ENCODE measurements at regions not wholly inside any gene's neighbourhood (a gene's known extent, or its start where the extent isn't known, plus 50 kb on each side); places are given as distances from the start of the nearest gene placed in this dataset.

- no peak overlapping the region for H3K4me2 ChIP-seq (ENCODE audit: insufficient read depth, low read length, poor library complexity, severe bottlenecking)
- no peak overlapping the region for H2AK5ac ChIP-seq (ENCODE audit: low read depth, low read length)
- no peak overlapping the region for H3K23ac ChIP-seq (ENCODE audit: low read depth, low read length, poor library complexity)
- H4K91ac ChIP-seq (ENCODE audit: low read depth, low read length, poor library complexity) = no peak overlapping the region
- H3K4ac ChIP-seq (ENCODE audit: low read length) = no peak overlapping the region
- H3K27ac ChIP-seq (replicated peaks; ENCODE audit: low read length) = no peak overlapping the region
- H3K79me1 ChIP-seq (ENCODE audit: low read depth, low read length) = no peaks in the 10 kb centered on the region
- no peak overlapping the region for H2BK120ac ChIP-seq (ENCODE audit: low read depth, low read length)
- no peaks in the 10 kb centered on the region for H3K9me3 ChIP-seq (replicated peaks in 1 of 2; ENCODE audit: control insufficient read depth in 2 of 2, insufficient read depth in 1 of 2, low read depth in 1 of 2, low read length in 2 of 2)
- no peaks in the 10 kb centered on the region for H3K4me1 ChIP-seq (ENCODE audit: control insufficient read depth in 2 of 2, insufficient read depth in 1 of 2, low read depth in 1 of 2, low read length in 2 of 2)
- no peaks in the 10 kb centered on the region for H3K36me3 ChIP-seq (replicated peaks in 1 of 2; ENCODE audit: control insufficient read depth in 2 of 2, insufficient read depth in 2 of 2, low read length in 2 of 2)
- no peak overlapping the region for H2BK5ac ChIP-seq (ENCODE audit: low read length)
- DNase-seq (ENCODE audit: low spot score) = no peak
- no peak overlapping the region for H2BK15ac ChIP-seq (ENCODE audit: low read length)
- H3K14ac ChIP-seq (ENCODE audit: low read length) = no peak overlapping the region
- no peak overlapping the region for H3K4me3 ChIP-seq (ENCODE audit: low read length in 2 of 2)
- no peak overlapping the region for H3K18ac ChIP-seq (ENCODE audit: low read length)
- no peak overlapping the region for H4K8ac ChIP-seq (ENCODE audit: low read depth, low read length)
- H3K9ac ChIP-seq (ENCODE audit: low read depth, low read length, poor library complexity) = no peak overlapping the region
- no peaks in the 10 kb centered on the region for H3K27me3 ChIP-seq (ENCODE audit: control insufficient read depth in 3 of 3, insufficient read depth in 3 of 3, low read depth in 1 of 3, low read length in 3 of 3)
- no peak overlapping the region for H2BK12ac ChIP-seq (ENCODE audit: low read length)
- no peak overlapping the region for H2AFZ ChIP-seq (ENCODE audit: low read length)
- WGBS, 2 donors (ENCODE audit: extremely low coverage in 2 of 2, insufficient read length in 2 of 2, insufficient replicate concordance in 1 of 2) = no CpG with 5 or more reads among the region's 1 CpG
Observed at GRCh38 chr5:86814315-86814714, 196.6 kb downstream of the COX7C start.

DNA sequence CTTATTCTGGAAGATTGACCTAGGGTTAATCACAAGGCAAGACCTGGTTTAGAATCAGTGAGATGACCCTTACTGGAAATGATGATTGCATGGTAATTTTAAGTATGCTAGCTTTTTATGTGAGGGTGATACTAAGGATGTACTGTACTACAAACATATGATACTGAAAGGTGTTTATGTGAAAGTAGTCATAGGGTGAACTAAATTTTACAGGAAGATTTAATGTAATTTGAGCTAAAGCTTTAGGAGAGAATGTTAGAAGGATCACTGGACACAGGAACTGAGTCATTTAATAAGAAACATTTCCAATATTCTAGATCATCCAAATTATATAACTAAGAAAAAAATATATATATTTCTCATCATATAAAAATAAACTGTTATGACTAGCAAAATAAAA lies 197.2 kb downstream of the COX7C start:
- no peak overlapping the region for H2BK120ac ChIP-seq (ENCODE audit: low read depth, low read length)
- H3K9ac ChIP-seq (ENCODE audit: low read depth, low read length, poor library complexity) = no peak overlapping the region
- no peak overlapping the region for H4K8ac ChIP-seq (ENCODE audit: low read depth, low read length)
- no peak overlapping the region for H3K27ac ChIP-seq (replicated peaks; ENCODE audit: low read length)
- no peaks in the 10 kb centered on the region for H3K9me3 ChIP-seq (replicated peaks in 1 of 2; ENCODE audit: control insufficient read depth in 2 of 2, insufficient read depth in 1 of 2, low read depth in 1 of 2, low read length in 2 of 2)
- H3K18ac ChIP-seq (ENCODE audit: low read length) = no peak overlapping the region
- no peak overlapping the region for H2AK5ac ChIP-seq (ENCODE audit: low read depth, low read length)
- H2AFZ ChIP-seq (ENCODE audit: low read length) = no peak overlapping the region
- no peak overlapping the region for H3K4me3 ChIP-seq (ENCODE audit: low read length in 2 of 2)
- no peak overlapping the region for H3K14ac ChIP-seq (ENCODE audit: low read length)
- no peak overlapping the region for H3K4ac ChIP-seq (ENCODE audit: low read length)
- no peak overlapping the region for H4K91ac ChIP-seq (ENCODE audit: low read depth, low read length, poor library complexity)
- no peak overlapping the region for H3K4me2 ChIP-seq (ENCODE audit: insufficient read depth, low read length, poor library complexity, severe bottlenecking)
- H2BK12ac ChIP-seq (ENCODE audit: low read length) = no peak overlapping the region
- no peak for DNase-seq (ENCODE audit: low spot score)
- no peaks in the 10 kb centered on the region for H3K27me3 ChIP-seq (ENCODE audit: control insufficient read depth in 3 of 3, insufficient read depth in 3 of 3, low read depth in 1 of 3, low read length in 3 of 3)
- no peaks in the 10 kb centered on the region for H3K79me1 ChIP-seq (ENCODE audit: low read depth, low read length)
- no peaks in the 10 kb centered on the region for H3K36me3 ChIP-seq (replicated peaks in 1 of 2; ENCODE audit: control insufficient read depth in 2 of 2, insufficient read depth in 2 of 2, low read length in 2 of 2)
- no peak overlapping the region for H2BK5ac ChIP-seq (ENCODE audit: low read length)
- no peak overlapping the region for H3K23ac ChIP-seq (ENCODE audit: low read depth, low read length, poor library complexity)
- no peak overlapping the region for H2BK15ac ChIP-seq (ENCODE audit: low read length)
- no peaks in the 10 kb centered on the region for H3K4me1 ChIP-seq (ENCODE audit: control insufficient read depth in 2 of 2, insufficient read depth in 1 of 2, low read depth in 1 of 2, low read length in 2 of 2)

DNA sequence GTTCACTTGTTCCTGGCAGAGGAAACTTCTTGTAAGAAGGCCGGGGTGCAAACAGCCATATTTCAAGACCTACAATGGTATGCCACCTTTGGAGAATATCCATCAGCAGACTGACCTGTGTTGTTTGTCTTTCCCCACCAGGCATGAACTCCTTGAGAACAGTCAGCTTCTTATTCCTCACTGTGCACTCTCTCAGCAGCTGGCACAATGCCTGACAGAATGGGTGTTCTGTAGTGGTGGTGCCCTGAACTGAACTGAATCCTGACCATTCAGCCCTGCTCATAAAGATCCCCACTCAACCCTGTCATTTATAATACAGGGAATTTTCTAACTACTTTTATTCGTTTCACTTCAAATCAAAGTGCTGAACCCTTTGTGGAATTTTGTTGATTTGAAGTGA lies 206.9 kb downstream of the COX7C start:
- Histone ChIP-seq H2AFZ (ENCODE audit: low read length) (no peak overlapping the region), H4K8ac (ENCODE audit: low read depth, low read length) (no peak overlapping the region), H4K91ac (ENCODE audit: low read depth, low read length, poor library complexity) (no peak overlapping the region), H3K18ac (ENCODE audit: low read length) (no peak overlapping the region), H3K4me3 (ENCODE audit: low read length in 2 of 2) (no peak overlapping the region), H3K9me3 (replicated peaks in 1 of 2; ENCODE audit: control insufficient read depth in 2 of 2, insufficient read depth in 1 of 2, low read depth in 1 of 2, low read length in 2 of 2) (no peaks in the 10 kb centered on the region), H3K27ac (replicated peaks; ENCODE audit: low read length) (no peak overlapping the region), H3K27me3 (ENCODE audit: control insufficient read depth in 3 of 3, insufficient read depth in 3 of 3, low read depth in 1 of 3, low read length in 3 of 3) (no peaks in the 10 kb centered on the region), H2BK5ac (ENCODE audit: low read length) (no peak overlapping the region), H3K4me1 (ENCODE audit: control insufficient read depth in 2 of 2, insufficient read depth in 1 of 2, low read depth in 1 of 2, low read length in 2 of 2) (no peaks in the 10 kb centered on the region), H2AK5ac (ENCODE audit: low read depth, low read length) (no peak overlapping the region), H3K9ac (ENCODE audit: low read depth, low read length, poor library complexity) (no peak overlapping the region), H3K79me1 (ENCODE audit: low read depth, low read length) (no peaks in the 10 kb centered on the region), H3K36me3 (replicated peaks in 1 of 2; ENCODE audit: control insufficient read depth in 2 of 2, insufficient read depth in 2 of 2, low read length in 2 of 2) (no peaks in the 10 kb centered on the region), H3K4me2 (ENCODE audit: insufficient read depth, low read length, poor library complexity, severe bottlenecking) (no peak overlapping the region), H2BK15ac (ENCODE audit: low read length) (no peak overlapping the region), H3K23ac (ENCODE audit: low read depth, low read length, poor library complexity) (no peak overlapping the region), H2BK12ac (ENCODE audit: low read length) (no peak overlapping the region), H3K14ac (ENCODE audit: low read length) (no peak overlapping the region), H2BK120ac (ENCODE audit: low read depth, low read length) (no peak overlapping the region), H3K4ac (ENCODE audit: low read length) (no peak overlapping the region)
- no CpG with 5 or more reads among the region's 2 CpGs for WGBS, 2 donors (ENCODE audit: extremely low coverage in 2 of 2, insufficient read length in 2 of 2, insufficient replicate concordance in 1 of 2)
- no peak for DNase-seq (ENCODE audit: low spot score)

DNA sequence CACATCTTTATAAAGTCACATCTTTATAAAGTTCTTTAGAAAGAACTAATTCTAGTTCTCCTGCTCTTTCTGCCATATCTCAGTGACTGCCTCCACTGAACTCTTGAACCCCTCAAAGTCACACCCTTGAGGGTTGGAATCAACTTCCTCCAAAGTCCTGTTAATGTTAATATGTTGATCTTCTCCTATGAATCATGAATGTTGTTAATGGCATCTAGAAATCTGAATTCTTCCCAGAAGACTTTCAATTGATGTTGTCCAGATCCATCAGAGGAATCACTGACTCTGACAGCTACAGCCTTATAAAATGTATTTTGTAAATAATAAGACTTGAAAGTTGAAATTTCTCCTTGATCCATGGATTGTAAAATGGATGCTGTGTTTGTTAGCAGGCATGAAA lies 213.4 kb downstream of the COX7C start:
- Histone ChIP-seq H3K79me1 (ENCODE audit: low read depth, low read length) (no peaks in the 10 kb centered on the region), H3K4me3 (ENCODE audit: low read length in 2 of 2) (no peak overlapping the region), H2BK120ac (ENCODE audit: low read depth, low read length) (no peak overlapping the region), H3K27me3 (ENCODE audit: control insufficient read depth in 3 of 3, insufficient read depth in 3 of 3, low read depth in 1 of 3, low read length in 3 of 3) (no peaks in the 10 kb centered on the region), H3K27ac (replicated peaks; ENCODE audit: low read length) (no peak overlapping the region), H3K9me3 (replicated peaks in 1 of 2; ENCODE audit: control insufficient read depth in 2 of 2, insufficient read depth in 1 of 2, low read depth in 1 of 2, low read length in 2 of 2) (no peaks in the 10 kb centered on the region), H2BK5ac (ENCODE audit: low read length) (no peak overlapping the region), H3K14ac (ENCODE audit: low read length) (no peak overlapping the region), H3K9ac (ENCODE audit: low read depth, low read length, poor library complexity) (no peak overlapping the region), H2AFZ (ENCODE audit: low read length) (no peak overlapping the region), H3K18ac (ENCODE audit: low read length) (no peak overlapping the region), H3K4me1 (ENCODE audit: control insufficient read depth in 2 of 2, insufficient read depth in 1 of 2, low read depth in 1 of 2, low read length in 2 of 2) (no peaks in the 10 kb centered on the region), H2BK15ac (ENCODE audit: low read length) (no peak overlapping the region), H4K91ac (ENCODE audit: low read depth, low read length, poor library complexity) (no peak overlapping the region), H2BK12ac (ENCODE audit: low read length) (no peak overlapping the region), H2AK5ac (ENCODE audit: low read depth, low read length) (no peak overlapping the region), H3K4me2 (ENCODE audit: insufficient read depth, low read length, poor library complexity, severe bottlenecking) (no peak overlapping the region), H3K4ac (ENCODE audit: low read length) (no peak overlapping the region), H4K8ac (ENCODE audit: low read depth, low read length) (no peak overlapping the region), H3K36me3 (replicated peaks in 1 of 2; ENCODE audit: control insufficient read depth in 2 of 2, insufficient read depth in 2 of 2, low read length in 2 of 2) (no peaks in the 10 kb centered on the region), H3K23ac (ENCODE audit: low read depth, low read length, poor library complexity) (no peak overlapping the region)
- no peak for DNase-seq (ENCODE audit: low spot score)
